ENCODE measurements at regions not wholly inside any gene's neighbourhood (a gene's known extent, or its start where the extent isn't known, plus 50 kb on each side); places are given as distances from the start of the nearest gene placed in this dataset.

GRCh38 chr2:190598621-190599020 lies 50.3 kb upstream of the NAB1 start:
- no peak for TF ChIP-seq POLR2A (IDR thresholded peaks at IDR 0.05; ENCODE audit: low read depth, low read length)
- TF ChIP-seq TAF1 (IDR thresholded peaks at IDR 0.05; ENCODE audit: low read depth, low read length) = no peak
- no peak for TF ChIP-seq POLR2AphosphoS5 (IDR thresholded peaks at IDR 0.05; ENCODE audit: low read depth, low read length)
- no peak for TF ChIP-seq SPI1 (IDR thresholded peaks at IDR 0.05; ENCODE audit: low read depth, low read length)
- TF ChIP-seq POU2F2 (IDR thresholded peaks at IDR 0.05; ENCODE audit: low read depth, low read length) = no peak
- TF ChIP-seq PAX5 (IDR thresholded peaks at IDR 0.05; ENCODE audit: insufficient read depth, low read length, severe bottlenecking) = no peak
